HL-60 (cell line): ENCODE measurements at regions not wholly inside any gene's neighbourhood (a gene's known extent, or its start where the extent isn't known, plus 50 kb on each side); places are given as distances from the start of the nearest gene placed in this dataset.

Source experiments
- DNase-seq, 2 experiments: peaks; one replicate each; pipeline ENCODE4 v3.0.0-alpha.2; 2010 to 2020; ENCODE audit warnings: low read depth in 1 of 2, low spot score in 1 of 2
- H3K27ac ChIP-seq: fragments of 250-450 bp; sonication (Bioruptor Pico); replicated peaks from 2 replicates; pipeline ENCODE4 v1.5.1; 2020; ENCODE audit warnings: mild to moderate bottlenecking, moderate library complexity
- H3K27me3 ChIP-seq: fragments of 250-450 bp; sonication (Bioruptor Pico); 2 replicates; pipeline ENCODE4 v1.5.1; 2021; ENCODE audit warnings: mild to moderate bottlenecking, moderate library complexity; ENCODE audit not compliant: insufficient read depth, poor library complexity, severe bottlenecking
- H3K4me3 ChIP-seq: replicated peaks from 2 replicates; pipeline ENCODE4 v1.5.1; 2011; ENCODE audit warnings: mild to moderate bottlenecking, control low read depth, low read length; ENCODE audit not compliant: insufficient read depth
- CTCF ChIP-seq: IDR thresholded peaks from one replicate; pipeline ENCODE4 v1.5.1; 2011; ENCODE audit warnings: low read length, control low read depth, inconsistent platforms; ENCODE audit not compliant: insufficient read depth
- GABPA ChIP-seq: IDR thresholded peaks from 2 replicates; pipeline ENCODE4 v1.6.1; 2012; ENCODE audit warnings: low read depth
- POLR2AphosphoS5 ChIP-seq: IDR thresholded peaks from 2 replicates; pipeline ENCODE4 v1.6.1; 2012; ENCODE audit warnings: low read depth
- REST ChIP-seq: IDR thresholded peaks from 2 replicates; pipeline ENCODE4 v1.6.1; 2012; ENCODE audit warnings: low read depth; ENCODE audit not compliant: insufficient replicate concordance
- SPI1 ChIP-seq: IDR thresholded peaks from 2 replicates; pipeline ENCODE4 v1.6.1; 2012; ENCODE audit warnings: low read depth, mild to moderate bottlenecking, borderline replicate concordance

- no peak for TF ChIP-seq POLR2AphosphoS5
- no peak for TF ChIP-seq REST
- no peak for TF ChIP-seq GABPA
- TF ChIP-seq CTCF: no peak
- TF ChIP-seq SPI1: no peak
- no peaks in the 10 kb centered on the region for H3K27me3 ChIP-seq
- H3K27ac ChIP-seq: no peak overlapping the region
- no peak overlapping the region for H3K4me3 ChIP-seq
- no peak for DNase-seq
Measured at GRCh38 chr5:15170173-15170572, 298.6 kb upstream of the ANKH start.

GRCh38 chr5:15168358-15168757, 296.8 kb upstream of the ANKH start:
- TF ChIP-seq SPI1: no peak
- TF ChIP-seq REST: no peak
- TF ChIP-seq GABPA: no peak
- TF ChIP-seq CTCF: no peak
- TF ChIP-seq POLR2AphosphoS5: no peak
- no peaks in the 10 kb centered on the region for H3K27me3 ChIP-seq
- DNase-seq: no peak
- H3K4me3 ChIP-seq: no peak overlapping the region
- H3K27ac ChIP-seq: no peak overlapping the region

- Histone ChIP-seq H3K4me3 (no peak overlapping the region), H3K27ac (no peak overlapping the region), H3K27me3 (no peaks in the 10 kb centered on the region)
- TF ChIP-seq REST (no peak), GABPA (no peak), CTCF (no peak), POLR2AphosphoS5 (no peak), SPI1 (no peak)
- no peak for DNase-seq
Measured at GRCh38 chr5:15160091-15160490, 288.5 kb upstream of the ANKH start.
